GM21367 (cell line): ENCODE measurements at regions not wholly inside any gene's neighbourhood (a gene's known extent, or its start where the extent isn't known, plus 50 kb on each side); places are given as distances from the start of the nearest gene placed in this dataset.
A peak's percentile ranks its signal among the peaks of the same experiment; 100 is the strongest.
"Not testable (repeated sequence)": the region's sequence is repeated elsewhere in the genome, so short reads cannot be mapped to it uniquely, and the experiment has no call there.

Experiments
- ATAC-seq: cut with Tn5 transposase; IDR thresholded peaks from one replicate; pipeline ENCODE4 v1.9.1; 2021; ENCODE audit not compliant: unreplicated experiment

DNA sequence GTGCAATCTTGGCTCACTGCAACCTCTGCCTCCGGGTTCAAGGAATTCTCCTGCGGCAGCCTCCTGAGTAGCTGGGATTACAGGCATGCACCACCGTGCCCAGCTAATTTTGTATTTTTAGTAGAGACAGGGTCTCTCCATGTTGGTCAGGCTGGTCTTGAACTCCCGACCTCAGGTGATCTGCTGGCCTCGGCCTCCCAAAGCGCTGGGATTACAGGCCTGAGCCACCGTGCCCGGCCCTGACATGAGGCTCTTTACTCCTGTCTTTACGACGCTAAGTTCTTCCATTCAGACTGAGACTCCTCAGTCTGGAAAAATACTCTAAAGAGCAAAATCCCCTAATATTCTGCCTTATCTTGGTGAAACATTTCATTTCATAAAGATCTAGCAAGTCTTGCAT is 331.3 kb upstream of the SGO1 start:
- not testable (repeated sequence) for ATAC-seq

DNA sequence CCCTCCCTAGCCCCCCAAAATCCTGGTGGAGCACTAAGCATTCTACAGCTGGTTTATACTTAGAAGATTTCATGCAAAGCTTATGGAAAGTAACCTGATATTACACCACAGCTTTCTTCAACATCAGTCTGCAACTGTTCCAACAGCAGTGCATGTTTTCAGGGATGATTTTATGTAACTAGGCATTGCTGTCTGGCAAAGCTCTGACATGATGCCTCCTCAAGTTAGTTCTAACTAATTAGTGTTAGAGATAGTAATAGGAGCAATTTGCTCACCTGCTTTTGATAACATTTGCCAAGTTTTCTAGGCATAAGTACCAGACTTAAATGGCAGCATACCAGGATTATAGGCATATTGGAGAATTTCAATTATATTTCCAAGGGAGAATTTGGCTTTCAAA is 330.3 kb upstream of the SGO1 start:
- ATAC-seq: no peak

DNA sequence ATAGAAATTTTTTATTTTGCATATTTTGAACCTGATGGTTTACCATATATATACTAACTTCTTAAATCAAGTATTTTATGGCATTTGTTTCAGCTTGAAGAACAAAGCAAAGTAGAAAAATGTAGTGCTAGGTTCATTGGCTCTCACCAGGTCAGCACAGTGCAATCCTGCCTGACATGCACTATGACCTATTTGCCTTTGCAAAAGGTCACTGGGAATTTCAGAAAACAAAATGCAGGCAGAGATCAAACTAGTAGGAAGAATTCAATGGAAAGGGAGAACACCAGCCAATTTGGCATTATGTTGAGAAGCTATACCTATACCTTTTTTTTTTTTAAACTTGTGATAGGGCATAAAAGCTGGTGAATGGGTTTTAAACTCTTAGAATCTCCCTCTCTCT is 329.8 kb upstream of the SGO1 start:
- no peak for ATAC-seq

DNA sequence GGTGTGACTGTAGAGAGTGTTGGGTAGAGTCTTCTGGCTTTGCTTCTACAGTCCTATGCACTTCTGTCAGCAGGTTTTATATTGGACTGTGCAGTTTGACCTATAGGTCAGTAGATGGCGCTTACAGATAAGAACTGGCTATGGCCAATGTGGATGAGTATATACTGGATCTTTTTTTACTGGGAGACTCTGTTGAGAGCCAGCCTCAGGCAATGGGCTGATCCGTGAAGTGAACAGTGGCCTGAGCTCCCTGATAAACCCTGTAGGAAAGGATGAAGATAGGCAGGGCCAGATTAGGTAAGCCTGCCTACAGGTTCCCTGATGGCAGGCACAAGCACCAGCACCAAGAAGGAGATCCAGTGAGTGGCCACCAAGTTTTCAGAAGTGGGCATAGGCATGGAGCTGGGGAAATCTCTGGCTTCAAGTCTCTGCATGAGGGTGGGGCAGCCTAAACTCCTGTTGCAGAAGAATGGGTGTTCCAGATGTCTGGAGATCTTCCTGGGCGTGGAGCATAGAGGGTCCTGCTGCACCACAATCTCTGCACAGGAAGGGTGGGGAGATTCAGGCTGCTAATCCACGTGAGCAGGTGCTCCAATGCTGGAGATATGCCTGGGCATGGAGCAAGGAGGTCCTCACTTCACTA is 326.0 kb upstream of the SGO1 start:
- ATAC-seq: peak; percentile 97

DNA sequence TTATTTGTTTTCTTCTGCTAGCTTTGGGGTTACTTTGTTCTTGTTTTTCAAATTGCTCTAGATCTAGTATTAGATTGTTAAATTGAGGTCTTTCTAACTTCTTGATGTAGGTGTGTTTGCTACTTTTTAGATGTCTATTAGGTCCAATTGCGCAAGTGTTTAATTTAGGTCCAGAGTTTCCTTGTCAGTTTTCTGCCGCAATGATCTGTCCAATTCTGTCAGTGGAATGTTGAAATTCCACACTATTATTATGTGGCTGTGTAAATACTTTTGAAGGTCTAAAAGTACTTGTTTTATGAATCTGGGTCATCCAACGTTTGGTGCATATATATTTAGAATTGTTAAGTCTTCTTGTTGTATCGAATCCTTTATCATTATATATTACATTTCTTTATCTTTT is 324.4 kb upstream of the SGO1 start:
- ATAC-seq: no peak

DNA sequence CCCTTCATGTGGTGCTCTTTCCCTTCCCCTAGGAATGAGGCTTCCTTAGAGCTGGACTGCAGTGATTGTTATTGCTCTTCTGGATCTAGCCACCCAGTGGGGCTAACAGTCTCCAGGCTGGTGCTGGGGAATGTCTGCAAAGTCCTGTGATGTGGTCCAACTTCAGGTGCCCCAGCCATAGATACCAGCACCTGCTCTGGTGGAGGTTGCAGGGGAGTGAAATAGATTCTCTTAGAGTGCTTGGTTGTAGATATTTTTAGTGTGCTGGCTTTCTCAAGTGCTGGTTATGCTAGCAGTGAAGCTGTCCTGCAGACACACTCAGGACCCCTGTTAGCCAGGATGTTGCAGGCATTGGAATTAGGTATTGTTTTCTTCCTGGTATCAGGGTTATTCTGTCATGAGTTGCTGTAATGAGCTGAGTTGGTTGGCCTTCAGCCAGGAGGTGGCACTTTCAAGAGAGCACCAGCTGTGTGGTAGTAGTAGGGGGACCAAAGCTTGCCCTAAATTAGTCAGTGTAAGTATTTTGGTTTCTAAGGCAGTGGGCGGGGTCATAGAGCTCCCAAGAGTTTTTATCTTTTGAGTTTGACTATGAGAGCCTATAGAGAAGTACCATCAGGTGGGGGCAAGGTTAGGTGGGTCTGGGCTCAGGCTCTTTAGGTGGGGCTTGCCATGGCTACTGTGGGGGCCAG is 317.5 kb upstream of the SGO1 start:
- ATAC-seq: no peak

DNA sequence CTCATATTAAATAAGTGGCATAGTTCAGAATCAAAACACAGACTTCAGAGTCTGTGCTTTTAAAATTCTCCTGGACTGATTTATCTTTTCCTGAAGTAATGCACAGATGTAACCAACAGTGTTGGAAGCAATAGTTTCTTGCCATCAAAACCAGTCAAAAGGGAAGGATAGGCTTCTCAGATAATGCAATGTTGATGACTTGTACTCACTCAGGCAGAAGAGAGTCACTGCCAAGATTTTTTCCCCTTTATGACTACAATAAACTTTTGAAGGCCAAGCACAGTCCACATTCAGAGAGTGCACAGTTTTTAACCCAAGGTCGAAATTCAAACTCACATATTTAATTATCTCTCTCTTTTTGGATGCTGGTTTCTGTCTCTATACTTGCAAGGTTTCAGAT is 305.0 kb upstream of the SGO1 start:
- ATAC-seq: no peak

DNA sequence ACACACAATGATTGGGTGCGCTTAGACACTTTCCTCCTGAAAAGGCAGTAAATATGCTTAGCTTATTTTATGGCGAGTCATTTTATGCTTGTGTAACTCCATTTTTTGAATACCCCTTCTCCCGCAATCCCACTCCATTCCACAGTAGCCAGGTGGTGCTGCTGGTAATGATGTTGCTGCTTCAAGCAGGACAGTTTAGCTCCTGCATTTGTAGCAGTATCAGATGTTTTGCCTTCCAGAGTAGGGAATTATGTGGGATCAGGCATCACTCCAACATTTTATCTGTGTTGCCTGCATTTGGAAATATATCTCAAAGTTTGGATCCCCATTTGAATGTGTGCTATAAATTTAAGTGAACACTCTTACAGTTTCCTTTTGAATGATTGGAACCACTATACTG is 302.1 kb upstream of the SGO1 start:
- ATAC-seq: no peak

DNA sequence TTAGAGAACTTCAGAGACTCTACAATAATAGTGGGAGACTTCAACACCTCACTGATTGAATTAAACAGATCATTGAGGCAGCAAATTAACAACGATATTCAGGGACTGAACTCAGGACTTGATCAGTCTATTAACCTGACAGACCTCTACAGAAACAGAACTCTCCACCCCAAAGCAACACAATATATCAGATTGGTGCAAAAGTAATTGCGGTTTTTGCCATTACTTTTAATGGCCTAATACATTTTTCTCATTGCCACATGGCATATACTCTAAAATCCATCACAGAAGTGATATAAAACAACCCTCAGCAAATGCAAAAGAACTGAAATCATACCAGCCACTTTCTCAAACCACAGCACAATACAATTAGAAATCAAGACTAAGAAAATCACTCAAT is 298.1 kb upstream of the SGO1 start:
- ATAC-seq: no peak

DNA sequence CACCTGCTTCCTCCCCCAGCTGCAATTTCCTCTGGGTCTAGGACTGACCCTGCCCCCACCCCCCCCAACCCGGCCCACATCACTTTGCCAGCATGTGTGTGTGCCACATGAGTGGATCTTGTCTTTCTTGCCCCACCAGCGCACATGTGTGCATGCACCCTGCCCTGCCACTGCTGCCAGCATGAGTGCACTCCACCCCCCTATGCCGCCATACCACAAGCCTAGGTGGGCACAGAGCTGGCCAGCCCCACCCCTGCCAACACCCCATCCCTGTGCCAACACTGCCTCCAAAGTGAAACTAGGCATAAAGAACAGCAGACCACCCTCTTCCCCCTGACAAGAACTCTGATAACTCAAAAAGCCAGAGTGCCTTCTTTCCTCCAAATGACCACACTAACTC is 296.3 kb upstream of the SGO1 start:
- ATAC-seq: no peak

DNA sequence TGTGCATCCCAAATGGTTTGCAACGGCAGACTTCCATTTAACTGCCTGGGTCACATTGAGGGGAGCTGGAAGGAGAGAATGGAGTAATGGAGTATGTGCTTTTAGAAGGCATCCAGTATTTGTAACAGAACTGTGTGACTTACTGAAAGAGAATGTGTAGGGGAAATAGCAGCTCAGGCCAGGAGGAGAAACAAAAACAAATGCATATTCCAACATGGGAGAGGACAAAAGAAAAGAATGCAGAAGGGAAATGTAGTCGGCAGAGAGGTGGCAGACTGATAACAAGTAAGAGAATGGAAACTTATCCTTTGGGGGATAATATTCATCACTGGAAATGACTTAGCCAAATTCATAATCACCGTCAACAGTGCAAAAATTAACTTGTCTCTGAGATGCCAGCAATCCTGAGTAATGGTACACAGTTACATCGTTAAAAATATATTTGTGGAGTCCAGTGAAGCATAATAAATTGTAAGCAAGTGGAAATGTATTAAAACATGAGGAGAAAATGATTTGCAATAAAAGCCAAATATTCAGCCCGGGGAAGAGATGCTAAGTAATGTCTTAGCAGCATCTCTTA is 294.9 kb upstream of the SGO1 start:
- ATAC-seq: no peak

DNA sequence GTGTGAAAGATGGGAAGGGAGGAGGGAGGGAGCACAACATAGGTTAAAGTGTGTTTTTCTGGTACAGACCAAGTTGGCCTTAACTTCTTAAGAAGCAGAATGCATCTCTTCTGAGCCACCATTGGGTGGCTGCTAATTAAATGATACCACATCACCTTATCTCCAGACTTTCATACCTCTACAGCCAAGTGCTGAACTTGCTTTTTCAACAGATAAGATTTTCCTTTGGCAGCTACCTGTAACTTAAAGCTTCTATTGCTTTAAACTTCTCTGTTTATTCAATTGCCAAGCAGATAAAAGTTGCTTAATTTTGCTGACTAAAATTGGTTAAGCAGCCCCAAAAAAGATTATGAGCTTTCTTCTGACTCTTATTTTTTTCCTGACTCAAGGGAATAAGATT is 292.4 kb upstream of the SGO1 start:
- no peak for ATAC-seq

DNA sequence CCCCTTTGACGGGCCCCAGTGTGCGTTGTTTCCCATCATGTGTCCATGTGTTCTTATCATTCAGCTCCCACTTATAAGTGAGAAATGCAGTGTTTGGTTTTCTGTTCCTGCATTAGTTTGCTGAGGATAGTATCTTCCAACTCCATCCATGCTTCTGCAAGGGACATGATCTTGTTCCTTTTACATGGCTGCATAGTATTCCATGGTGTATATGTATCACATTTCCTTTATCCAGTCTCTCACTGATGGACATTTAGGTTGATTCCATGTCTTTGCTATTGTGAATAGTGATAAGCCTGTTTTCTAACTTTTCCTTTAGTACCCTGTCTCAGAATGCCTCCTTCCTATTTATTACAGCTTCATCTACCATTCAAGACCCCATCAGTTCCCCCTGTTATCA is 278.2 kb upstream of the SGO1 start:
- ATAC-seq: not testable (repeated sequence)

DNA sequence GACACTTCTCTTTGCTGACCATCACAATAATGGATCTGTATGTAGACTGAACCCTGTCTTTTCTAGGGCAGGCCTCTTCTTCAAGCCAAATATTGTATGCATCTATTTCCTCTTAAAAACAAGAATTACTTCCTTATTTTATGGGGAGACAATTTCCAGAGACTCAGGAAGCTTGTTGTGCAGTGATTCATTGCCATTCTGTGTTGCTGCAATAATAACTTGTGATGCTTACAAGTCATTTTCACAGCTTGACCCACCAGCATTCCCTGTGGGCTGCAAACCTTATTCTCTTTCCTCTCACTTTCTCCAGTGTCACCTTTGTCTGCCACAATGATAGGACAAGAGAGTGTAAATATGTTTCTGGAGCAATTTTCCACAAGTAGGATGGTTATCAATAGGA is 276.7 kb upstream of the SGO1 start:
- ATAC-seq: no peak

DNA sequence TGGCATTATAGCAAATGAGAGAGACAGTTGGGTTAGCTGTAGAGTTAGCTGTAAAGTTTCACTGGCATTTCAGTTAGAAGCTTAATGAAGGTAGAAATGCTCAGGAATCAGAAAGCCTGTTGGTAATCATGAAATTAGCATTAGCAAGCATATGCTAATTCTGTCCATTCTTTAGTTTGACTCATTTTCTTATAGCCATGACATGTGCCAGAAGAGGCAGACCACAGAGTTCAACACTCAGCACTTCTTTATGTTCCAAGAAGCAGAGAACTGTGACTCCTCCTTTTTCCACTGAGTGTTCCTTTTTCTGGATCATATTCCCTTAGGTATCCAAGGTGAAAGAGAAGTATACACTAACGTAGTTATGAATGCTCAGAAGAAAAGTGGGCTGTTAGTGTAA is 276.2 kb upstream of the SGO1 start:
- ATAC-seq: no peak

DNA sequence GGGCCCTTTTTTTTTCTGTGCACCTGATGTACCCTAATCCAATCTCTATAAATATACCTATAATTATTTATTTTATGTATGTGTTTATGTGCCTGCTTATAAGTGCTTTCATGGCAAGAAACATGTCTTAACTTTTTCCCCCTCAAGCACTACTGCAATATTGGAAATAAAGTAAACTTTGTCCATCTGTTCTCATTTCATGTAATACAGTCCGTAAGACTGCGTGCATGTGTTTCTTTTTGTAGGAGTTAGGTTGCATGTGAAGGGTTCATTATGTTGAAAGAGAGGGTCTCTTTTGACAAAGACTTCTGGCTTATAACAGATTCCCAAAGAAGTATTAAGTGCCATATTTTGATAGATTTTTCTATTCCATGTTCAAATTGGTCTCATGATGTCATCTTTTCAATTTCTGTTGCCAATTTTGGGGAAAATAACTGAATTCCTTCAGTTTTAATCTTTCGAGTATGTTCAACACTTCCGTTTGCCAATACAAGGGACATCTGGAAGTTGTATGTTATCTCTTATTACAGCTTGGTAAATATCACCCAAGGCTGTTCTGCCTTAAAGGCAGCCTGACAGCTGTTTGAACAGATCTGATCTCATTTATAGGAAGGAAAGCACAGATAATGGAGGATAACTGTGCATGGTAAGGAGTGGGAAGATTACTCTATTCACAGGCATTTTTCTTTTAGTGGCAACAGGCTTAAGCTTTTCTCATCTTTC is 273.1 kb upstream of the SGO1 start:
- ATAC-seq: no peak

DNA sequence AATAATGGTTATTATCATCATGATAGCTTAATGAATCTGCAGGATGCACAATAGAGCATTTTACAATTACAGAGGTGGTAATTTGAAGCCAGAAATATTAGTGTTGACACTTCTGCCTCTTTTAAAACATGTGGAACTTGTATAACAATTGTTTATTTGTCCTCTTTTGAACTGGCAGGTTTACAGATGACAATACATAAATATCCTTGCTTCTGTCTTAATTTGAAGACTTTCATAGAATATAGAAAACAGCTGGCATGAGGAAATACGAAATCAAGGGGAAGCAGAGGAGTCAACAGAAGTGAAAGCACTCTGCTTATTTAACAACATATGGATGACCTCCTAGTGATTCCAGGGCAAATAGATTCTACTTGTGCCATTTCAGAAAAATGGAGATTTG is 270.5 kb upstream of the SGO1 start:
- ATAC-seq: no peak

DNA sequence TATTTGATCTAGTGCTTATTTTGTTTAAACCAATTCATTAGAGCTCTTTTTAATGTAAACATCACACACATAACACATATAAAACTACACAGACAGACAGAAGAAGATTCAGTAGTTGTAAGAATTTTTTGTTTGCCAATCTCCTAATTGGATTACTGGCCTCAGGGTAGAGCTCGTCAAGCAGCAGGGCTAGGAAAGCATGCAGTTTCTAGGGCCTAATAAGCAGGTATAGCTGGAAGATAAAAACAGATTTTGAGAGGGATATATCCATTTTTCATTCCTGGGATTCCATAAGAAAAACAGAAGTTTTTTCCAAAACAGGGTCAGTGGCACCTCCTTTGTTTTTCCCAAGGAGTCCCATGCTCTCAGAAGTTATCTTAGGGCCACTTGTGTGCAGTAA is 265.2 kb upstream of the SGO1 start:
- ATAC-seq: no peak

DNA sequence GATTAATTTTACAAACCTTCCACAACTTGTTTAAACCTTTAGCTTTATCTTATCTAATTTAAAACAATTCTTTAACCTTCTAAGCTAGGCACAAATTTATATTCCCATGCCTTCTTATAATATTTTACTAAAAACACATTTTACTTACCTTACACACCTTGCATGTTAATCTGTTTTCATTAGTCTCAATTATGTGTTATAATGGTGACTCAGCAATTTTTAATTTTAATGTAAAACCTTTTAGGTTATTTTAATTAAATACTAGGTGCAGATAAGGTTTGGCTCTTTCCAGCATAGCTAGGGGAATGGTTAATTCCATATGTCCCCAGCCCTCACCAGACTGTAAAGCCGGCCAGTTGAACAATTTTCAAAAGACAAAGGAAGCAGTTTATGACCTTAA is 264.6 kb upstream of the SGO1 start:
- ATAC-seq: no peak

DNA sequence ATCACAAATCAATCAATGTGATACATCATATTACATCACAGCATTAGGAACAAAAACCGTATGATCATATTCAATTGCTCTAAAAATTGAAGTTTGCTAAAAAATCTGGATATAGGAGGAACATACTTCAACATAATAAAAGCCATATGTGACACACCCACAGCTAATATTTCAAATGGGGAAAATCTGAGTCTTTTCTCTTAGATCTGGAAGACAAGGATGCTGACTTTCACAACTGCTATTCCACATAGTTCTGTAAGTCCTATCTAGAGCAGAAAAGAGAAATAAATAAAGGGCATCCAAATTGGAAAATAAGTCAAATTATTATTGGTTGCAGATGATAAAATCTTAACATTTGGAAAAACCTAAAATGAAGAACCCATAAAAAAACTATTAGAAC is 256.8 kb upstream of the SGO1 start:
- no peak for ATAC-seq

DNA sequence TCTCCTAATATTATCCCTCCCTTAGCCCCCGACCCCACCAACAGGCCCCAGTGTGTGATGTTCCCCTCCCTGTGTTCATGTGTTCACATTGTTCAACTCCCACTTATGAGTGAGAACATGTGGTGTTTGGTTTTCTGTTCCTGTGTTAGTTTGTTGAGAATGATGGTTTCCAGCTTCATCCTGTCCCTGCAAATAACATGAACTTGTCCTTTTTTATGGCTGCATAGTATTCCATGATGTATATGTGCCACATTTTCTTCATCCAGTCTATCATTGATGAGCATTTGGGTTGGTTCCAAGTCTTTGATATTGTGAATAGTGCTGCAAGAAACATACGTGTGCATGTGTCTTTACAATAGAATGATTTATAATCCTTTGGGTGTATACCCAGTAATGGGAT is 241.3 kb upstream of the SGO1 start:
- ATAC-seq: not testable (repeated sequence)

DNA sequence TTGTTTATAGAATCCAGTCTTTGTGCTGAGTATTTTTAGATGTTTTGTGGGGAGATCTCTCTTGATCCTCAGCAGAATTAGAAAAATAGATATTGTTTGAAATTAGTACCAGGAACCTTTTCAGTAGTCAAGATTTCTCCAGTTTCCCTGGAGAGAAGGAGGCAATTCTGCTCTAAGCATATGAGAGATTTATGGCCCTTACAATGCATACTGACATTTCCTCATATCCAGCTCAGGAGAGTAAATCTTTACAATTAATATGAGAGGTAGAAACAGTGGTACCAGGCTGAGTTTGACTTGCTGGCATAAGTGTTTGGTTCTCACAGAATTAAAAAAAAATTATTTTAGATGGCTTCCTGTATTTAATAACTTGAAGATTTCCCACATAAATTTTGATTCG is 239.1 kb upstream of the SGO1 start:
- no peak for ATAC-seq
